HEK293 (cell line): ENCODE measurements at regions not wholly inside any gene's neighbourhood (a gene's known extent, or its start where the extent isn't known, plus 50 kb on each side); places are given as distances from the start of the nearest gene placed in this dataset.

ENCODE experiments used
- CTCF ChIA-PET: fragments of 350-600 bp; formaldehyde crosslinking; extraction: SDS; loops from one replicate; lab custom pipeline; 2021; ENCODE audit warnings: antibody characterized with exemption; lab: Yijun Ruan, JAX
- POLR2A ChIA-PET: fragments of 300-600 bp; formaldehyde crosslinking; extraction: SDS; loops from one replicate; lab custom pipeline; 2020; ENCODE audit warnings: antibody characterized with exemption, inconsistent platforms; lab: Yijun Ruan, JAX
- H3K27ac ChIP-seq: fragments of 200-500 bp; sonication (Bioruptor generic); 2 replicates; pipeline ENCODE4 v1.5.1; 2014; ENCODE audit warnings: low read depth, low read length, control low read depth, inconsistent platforms; ENCODE audit errors: extremely low read depth
- H3K36me3 ChIP-seq, 2 experiments: fragments of 200-500 bp in 1 of 2; sonication (Bioruptor generic) in 1 of 2; 1 replicate in 1 of 2; 2 replicates in 1 of 2; pipeline ENCODE4 v1.5.1; 2014 to 2017; ENCODE audit warnings: inconsistent platforms in 2 of 2, low read length in 2 of 2; ENCODE audit not compliant: control insufficient read depth in 2 of 2, insufficient read depth in 1 of 2
- H3K4me1 ChIP-seq: fragments of 200-500 bp; sonication (Bioruptor generic); 2 replicates; pipeline ENCODE4 v1.5.1; 2014; ENCODE audit warnings: mild to moderate bottlenecking, low read length, inconsistent platforms; ENCODE audit not compliant: control insufficient read depth, insufficient read depth
- H3K4me3 ChIP-seq: 2 replicates; pipeline ENCODE4 v1.5.1; 2011; ENCODE audit warnings: low read depth, mild to moderate bottlenecking, control low read depth, low read length, moderate library complexity
- H3K9me3 ChIP-seq: fragments of 200-500 bp; sonication (Bioruptor generic); 2 replicates; pipeline ENCODE4 v1.5.1; 2014; ENCODE audit warnings: low read depth, low read length, inconsistent platforms; ENCODE audit not compliant: control insufficient read depth, insufficient read depth
- BCL11A ChIP-seq: fragments of 450-650 bp; formaldehyde crosslinking; IDR thresholded peaks from 2 replicates; pipeline ENCODE4 v1.5.1; 2016; ENCODE audit warnings: low read depth, missing biosample characterization, missing genetic modification characterization
- FEZF1 ChIP-seq: fragments of 450-650 bp; formaldehyde crosslinking; IDR thresholded peaks from 2 replicates; pipeline ENCODE4 v1.5.1; 2016; ENCODE audit warnings: missing biosample characterization, missing genetic modification characterization
- KLF8 ChIP-seq: fragments of 450-650 bp; formaldehyde crosslinking; IDR thresholded peaks from 2 replicates; pipeline ENCODE4 v1.5.1; 2016; ENCODE audit warnings: missing biosample characterization, missing genetic modification characterization
- OSR2 ChIP-seq: fragments of 450-650 bp; formaldehyde crosslinking; IDR thresholded peaks from 2 replicates; pipeline ENCODE4 v1.5.1; 2016; ENCODE audit warnings: missing biosample characterization, missing genetic modification characterization
- SP2 ChIP-seq: fragments of 450-650 bp; formaldehyde crosslinking; IDR thresholded peaks from 2 replicates; pipeline ENCODE4 v1.5.1; 2016; ENCODE audit warnings: missing biosample characterization, missing genetic modification characterization
- TCF7L2 ChIP-seq: IDR thresholded peaks from 2 replicates; pipeline ENCODE4 v1.6.1; 2011; ENCODE audit warnings: low read depth, mild to moderate bottlenecking, inconsistent platforms, low read length, moderate library complexity, borderline replicate concordance
- ZFHX2 ChIP-seq: fragments of 450-650 bp; formaldehyde crosslinking; conservative IDR thresholded peaks from 2 replicates; pipeline ENCODE4 v1.5.1; 2016; ENCODE audit warnings: missing biosample characterization, missing genetic modification characterization
- ZFP69B ChIP-seq: fragments of 450-650 bp; formaldehyde crosslinking; IDR thresholded peaks from 2 replicates; pipeline ENCODE4 v1.5.1; 2016; ENCODE audit warnings: missing biosample characterization, missing genetic modification characterization
- ZNF133 ChIP-seq: fragments of 450-650 bp; formaldehyde crosslinking; IDR thresholded peaks from 2 replicates; pipeline ENCODE4 v1.5.1; 2016; ENCODE audit warnings: missing biosample characterization, missing genetic modification characterization
- ZNF155 ChIP-seq: fragments of 450-650 bp; formaldehyde crosslinking; IDR thresholded peaks from 2 replicates; pipeline ENCODE4 v1.5.1; 2016; ENCODE audit warnings: missing biosample characterization, missing genetic modification characterization
- ZNF157 ChIP-seq: fragments of 450-650 bp; formaldehyde crosslinking; IDR thresholded peaks from 2 replicates; pipeline ENCODE4 v1.5.1; 2016; ENCODE audit warnings: missing biosample characterization, missing genetic modification characterization
- ZNF202 ChIP-seq: fragments of 450-650 bp; formaldehyde crosslinking; IDR thresholded peaks from 2 replicates; pipeline ENCODE4 v1.5.1; 2016; ENCODE audit warnings: missing biosample characterization, missing genetic modification characterization, borderline replicate concordance
- ZNF248 ChIP-seq: fragments of 450-650 bp; formaldehyde crosslinking; IDR thresholded peaks from 2 replicates; pipeline ENCODE4 v1.5.1; 2017; ENCODE audit warnings: missing biosample characterization, missing genetic modification characterization
- ZNF292 ChIP-seq: fragments of 450-650 bp; formaldehyde crosslinking; IDR thresholded peaks from 2 replicates; pipeline ENCODE4 v1.5.1; 2016; ENCODE audit warnings: low read depth, missing biosample characterization, missing genetic modification characterization, borderline replicate concordance
- ZNF302 ChIP-seq: fragments of 450-650 bp; formaldehyde crosslinking; IDR thresholded peaks from 2 replicates; pipeline ENCODE4 v1.5.1; 2016; ENCODE audit warnings: missing biosample characterization, missing genetic modification characterization, low read depth
- ZNF404 ChIP-seq: fragments of 450-650 bp; formaldehyde crosslinking; IDR thresholded peaks from 2 replicates; pipeline ENCODE4 v1.5.1; 2017; ENCODE audit warnings: missing biosample characterization, missing genetic modification characterization
- ZNF510 ChIP-seq: fragments of 450-650 bp; formaldehyde crosslinking; IDR thresholded peaks from 2 replicates; pipeline ENCODE4 v1.5.1; 2018; ENCODE audit warnings: mild to moderate bottlenecking, missing genetic modification characterization, missing biosample characterization; ENCODE audit not compliant: insufficient replicate concordance
- ZNF549 ChIP-seq: fragments of 450-650 bp; IDR thresholded peaks from 2 replicates; pipeline ENCODE4 v1.5.1; 2018; ENCODE audit warnings: missing biosample characterization, missing genetic modification characterization, mild to moderate bottlenecking, inconsistent platforms, moderate library complexity
- ZNF571 ChIP-seq: fragments of 450-650 bp; formaldehyde crosslinking; IDR thresholded peaks from 2 replicates; pipeline ENCODE4 v1.5.0; 2017; ENCODE audit warnings: missing biosample characterization, missing genetic modification characterization
- ZNF585B ChIP-seq: fragments of 450-650 bp; formaldehyde crosslinking; IDR thresholded peaks from 2 replicates; pipeline ENCODE4 v1.5.1; 2016; ENCODE audit warnings: missing biosample characterization, missing genetic modification characterization
- ZNF664 ChIP-seq: fragments of 450-650 bp; formaldehyde crosslinking; IDR thresholded peaks from 2 replicates; pipeline ENCODE4 v1.5.1; 2016; ENCODE audit warnings: missing biosample characterization, missing genetic modification characterization
- ZSCAN16 ChIP-seq: fragments of 450-650 bp; formaldehyde crosslinking; IDR thresholded peaks from 2 replicates; pipeline ENCODE4 v1.5.1; 2016; ENCODE audit warnings: missing biosample characterization, missing genetic modification characterization
- TF ChIP-seq, protein P1 (sequence below): fragments of 450-650 bp; formaldehyde crosslinking; IDR thresholded peaks from 2 replicates; pipeline ENCODE4 v1.5.1; 2016; ENCODE audit warnings: missing biosample characterization, missing genetic modification characterization
- TF ChIP-seq, protein P2 (sequence below): fragments of 450-650 bp; formaldehyde crosslinking; IDR thresholded peaks from 2 replicates; pipeline ENCODE4 v1.5.1; 2016; ENCODE audit warnings: missing biosample characterization, missing genetic modification characterization, borderline replicate concordance

DNA sequence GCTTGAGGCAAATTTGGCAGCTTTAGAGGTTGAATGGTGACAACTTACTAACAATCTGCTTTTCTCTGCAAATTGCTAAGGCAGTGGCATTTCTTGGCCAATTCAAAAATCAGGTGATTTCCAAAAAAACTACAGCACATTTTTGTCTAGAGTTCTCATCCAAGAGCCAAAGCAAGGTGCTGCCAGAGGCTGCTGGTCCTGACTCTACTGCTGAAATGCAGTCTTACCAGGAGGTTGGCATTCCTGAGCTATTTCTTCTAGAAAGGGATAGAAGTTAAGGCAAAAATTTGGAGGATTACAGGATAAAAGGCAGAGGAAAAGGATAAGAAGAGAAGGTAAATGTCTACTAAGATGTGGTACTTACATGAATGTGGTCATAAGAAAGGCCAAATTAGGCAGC lies 75.6 kb downstream of the COX18 start:
- no peak overlapping the region for H3K4me3 ChIP-seq
- TF ChIP-seq ZNF585B (tag by site-specific recombination) (no peak), BCL11A (tag by site-specific recombination) (no peak), ZNF157 (no peak), KLF8 (tag by site-specific recombination) (no peak), ZNF133 (tag by site-specific recombination) (no peak), ZSCAN16 (tag by site-specific recombination) (no peak), ZNF571 (tag by site-specific recombination) (no peak), ZFHX2 (tag by site-specific recombination) (no peak), TCF7L2 (no peak), SP2 (tag by site-specific recombination) (no peak), ZNF302 (no peak), ZNF664 (tag by site-specific recombination) (no peak), OSR2 (tag by site-specific recombination) (no peak)
- TF ChIP-seq, protein P1, sequence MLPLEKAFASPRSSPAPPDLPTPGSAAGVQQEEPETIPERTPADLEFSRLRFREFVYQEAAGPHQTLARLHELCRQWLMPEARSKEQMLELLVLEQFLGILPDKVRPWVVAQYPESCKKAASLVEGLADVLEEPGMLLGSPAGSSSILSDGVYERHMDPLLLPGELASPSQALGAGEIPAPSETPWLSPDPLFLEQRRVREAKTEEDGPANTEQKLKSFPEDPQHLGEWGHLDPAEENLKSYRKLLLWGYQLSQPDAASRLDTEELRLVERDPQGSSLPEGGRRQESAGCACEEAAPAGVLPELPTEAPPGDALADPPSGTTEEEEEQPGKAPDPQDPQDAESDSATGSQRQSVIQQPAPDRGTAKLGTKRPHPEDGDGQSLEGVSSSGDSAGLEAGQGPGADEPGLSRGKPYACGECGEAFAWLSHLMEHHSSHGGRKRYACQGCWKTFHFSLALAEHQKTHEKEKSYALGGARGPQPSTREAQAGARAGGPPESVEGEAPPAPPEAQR (tag by site-specific recombination), result no peak
- TF ChIP-seq, all 188 proteins: peak for 0
- Histone ChIP-seq H3K4me1 (no peaks in the 10 kb centered on the region), H3K36me3 (no peaks in the 10 kb centered on the region), H3K27ac (no peak overlapping the region), H3K9me3 (no peaks in the 10 kb centered on the region)
- POLR2A ChIA-PET, result no interaction called here
- CTCF ChIA-PET, result interaction anchor here (1.0 kb wide), 1 partner anchor 108 kb away, joined by 3 read pairs; no protein-coding TSS in a partner anchor

DNA sequence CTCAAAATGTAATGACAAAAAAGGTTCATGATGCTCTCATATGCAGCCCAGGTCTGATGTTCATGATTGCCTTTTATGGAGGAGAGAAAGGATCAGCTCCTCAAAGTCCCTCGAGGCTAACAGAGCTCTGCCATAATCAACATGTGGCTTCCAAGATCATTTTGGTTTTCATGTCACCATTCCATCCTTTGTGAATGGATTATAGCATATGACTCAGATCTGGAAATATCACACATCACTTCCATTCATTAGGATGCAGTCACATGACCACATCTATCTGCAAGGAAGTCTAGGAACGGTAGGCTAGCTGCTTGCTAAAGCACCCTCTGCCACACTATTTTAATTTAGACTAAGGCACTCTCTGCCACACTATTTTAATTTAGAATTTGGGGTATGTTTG lies 77.6 kb downstream of the COX18 start:
- Histone ChIP-seq H3K4me3 (no peak overlapping the region), H3K36me3 (no peaks in the 10 kb centered on the region), H3K27ac (no peak overlapping the region), H3K4me1 (no peaks in the 10 kb centered on the region), H3K9me3 (no peaks in the 10 kb centered on the region)
- ChIA-PET CTCF (no interaction called here), POLR2A (no interaction called here)
- TF ChIP-seq ZNF510 (tag by site-specific recombination) (no peak), ZNF404 (tag by site-specific recombination) (no peak), ZNF157 (no peak), ZNF155 (tag by site-specific recombination) (no peak), ZFP69B (no peak), ZNF202 (tag by site-specific recombination) (no peak), SP2 (tag by site-specific recombination) (no peak), OSR2 (tag by site-specific recombination) (no peak), ZNF302 (no peak), ZNF248 (tag by site-specific recombination) (no peak), ZNF292 (no peak), ZNF549 (no peak), FEZF1 (tag by site-specific recombination) (no peak)
- TF ChIP-seq, protein P2, sequence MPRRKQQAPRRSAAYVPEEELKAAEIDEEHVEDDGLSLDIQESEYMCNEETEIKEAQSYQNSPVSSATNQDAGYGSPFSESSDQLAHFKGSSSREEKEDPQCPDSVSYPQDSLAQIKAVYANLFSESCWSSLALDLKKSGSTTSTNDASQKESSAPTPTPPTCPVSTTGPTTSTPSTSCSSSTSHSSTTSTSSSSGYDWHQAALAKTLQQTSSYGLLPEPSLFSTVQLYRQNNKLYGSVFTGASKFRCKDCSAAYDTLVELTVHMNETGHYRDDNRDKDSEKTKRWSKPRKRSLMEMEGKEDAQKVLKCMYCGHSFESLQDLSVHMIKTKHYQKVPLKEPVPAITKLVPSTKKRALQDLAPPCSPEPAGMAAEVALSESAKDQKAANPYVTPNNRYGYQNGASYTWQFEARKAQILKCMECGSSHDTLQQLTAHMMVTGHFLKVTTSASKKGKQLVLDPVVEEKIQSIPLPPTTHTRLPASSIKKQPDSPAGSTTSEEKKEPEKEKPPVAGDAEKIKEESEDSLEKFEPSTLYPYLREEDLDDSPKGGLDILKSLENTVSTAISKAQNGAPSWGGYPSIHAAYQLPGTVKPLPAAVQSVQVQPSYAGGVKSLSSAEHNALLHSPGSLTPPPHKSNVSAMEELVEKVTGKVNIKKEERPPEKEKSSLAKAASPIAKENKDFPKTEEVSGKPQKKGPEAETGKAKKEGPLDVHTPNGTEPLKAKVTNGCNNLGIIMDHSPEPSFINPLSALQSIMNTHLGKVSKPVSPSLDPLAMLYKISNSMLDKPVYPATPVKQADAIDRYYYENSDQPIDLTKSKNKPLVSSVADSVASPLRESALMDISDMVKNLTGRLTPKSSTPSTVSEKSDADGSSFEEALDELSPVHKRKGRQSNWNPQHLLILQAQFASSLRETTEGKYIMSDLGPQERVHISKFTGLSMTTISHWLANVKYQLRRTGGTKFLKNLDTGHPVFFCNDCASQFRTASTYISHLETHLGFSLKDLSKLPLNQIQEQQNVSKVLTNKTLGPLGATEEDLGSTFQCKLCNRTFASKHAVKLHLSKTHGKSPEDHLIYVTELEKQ (tag by site-specific recombination), result no peak
